ENCODE measurements at regions not wholly inside any gene's neighbourhood (a gene's known extent, or its start where the extent isn't known, plus 50 kb on each side); places are given as distances from the start of the nearest gene placed in this dataset.

DNA sequence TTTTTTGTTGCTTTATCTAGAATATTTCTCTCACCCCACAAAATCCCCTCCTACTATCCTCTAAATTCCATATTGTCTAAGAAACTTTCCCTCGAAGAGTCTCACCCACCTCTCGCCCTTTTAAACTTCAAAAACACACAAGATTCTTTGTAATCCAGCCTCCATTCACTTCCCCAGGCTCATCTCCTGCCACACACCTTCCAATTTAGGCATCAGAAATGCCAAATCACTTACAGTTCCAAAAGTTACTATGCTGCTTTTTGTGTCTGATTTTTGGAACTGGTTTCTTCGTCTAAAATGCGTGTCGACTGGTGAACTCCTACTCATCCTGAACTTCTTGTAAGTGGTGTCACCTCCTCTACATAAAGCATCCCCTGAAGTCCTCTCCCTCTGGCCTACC, 482.4 kb upstream of the CAMK1G start:
- H3K4me1 ChIP-seq (ENCODE audit: control insufficient read depth, insufficient read depth, low read length), result peaks cover 16% of the 10 kb centered on the region
- H3K27me3 ChIP-seq (ENCODE audit: control insufficient read depth, insufficient read depth, low read length), result no peaks in the 10 kb centered on the region
- H3K36me3 ChIP-seq (ENCODE audit: insufficient read depth, low read length), result no peaks in the 10 kb centered on the region
- no peaks in the 10 kb centered on the region for H3K9me3 ChIP-seq (replicated peaks; ENCODE audit: low read length)
- no peak overlapping the region for H3K4me3 ChIP-seq (ENCODE audit: low read length)
- H3K4me2 ChIP-seq (ENCODE audit: low read length), result no peak overlapping the region
- H3K9ac ChIP-seq (ENCODE audit: low read depth, low read length), result no peak overlapping the region

DNA sequence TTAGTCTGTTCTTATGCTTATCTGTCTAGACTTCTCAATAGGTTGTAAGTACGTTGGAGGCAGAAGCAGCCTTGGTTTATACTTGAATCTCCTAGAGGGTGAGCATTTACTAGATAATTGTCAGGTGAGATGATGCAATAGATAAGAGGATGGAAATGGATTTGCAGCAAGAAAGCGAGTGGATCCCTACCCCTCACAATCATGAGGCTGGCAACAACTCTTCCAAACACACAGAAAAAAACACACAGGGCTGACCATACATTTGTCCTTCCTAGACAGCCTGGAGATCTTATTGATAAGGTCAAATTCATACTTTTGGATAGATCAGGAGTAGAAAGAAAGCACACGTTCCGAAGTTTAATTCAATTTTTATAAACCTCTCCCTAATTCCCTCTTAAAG, 481.4 kb upstream of the CAMK1G start:
- Histone ChIP-seq H3K27me3 (ENCODE audit: control insufficient read depth, insufficient read depth, low read length) (no peaks in the 10 kb centered on the region), H3K9me3 (replicated peaks; ENCODE audit: low read length) (no peaks in the 10 kb centered on the region), H3K36me3 (ENCODE audit: insufficient read depth, low read length) (no peaks in the 10 kb centered on the region), H3K4me1 (ENCODE audit: control insufficient read depth, insufficient read depth, low read length) (peaks cover 11% of the 10 kb centered on the region), H3K4me3 (ENCODE audit: low read length) (no peak overlapping the region), H3K4me2 (ENCODE audit: low read length) (no peak overlapping the region), H3K9ac (ENCODE audit: low read depth, low read length) (no peak overlapping the region)

DNA sequence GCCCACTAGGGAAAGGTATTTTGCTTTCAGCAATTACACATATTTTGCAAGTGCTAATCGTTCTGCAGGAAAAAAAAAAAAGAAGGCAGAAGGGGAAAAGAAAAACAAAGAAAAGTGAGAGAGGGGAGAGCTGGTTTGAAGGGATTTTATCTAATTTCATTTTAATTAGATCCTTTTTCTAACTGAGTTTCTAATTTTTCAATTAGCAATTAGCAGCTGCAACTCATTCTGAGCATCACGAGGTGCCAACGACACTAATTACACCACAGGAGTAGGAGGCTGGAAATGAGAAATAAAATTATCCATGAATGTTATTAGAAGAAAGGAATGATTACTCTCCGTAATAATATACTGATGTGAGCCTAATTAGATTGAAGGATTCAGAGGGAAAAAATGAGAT, 481.0 kb upstream of the CAMK1G start:
- H3K4me2 ChIP-seq (ENCODE audit: low read length), result no peak overlapping the region
- H3K27me3 ChIP-seq (ENCODE audit: control insufficient read depth, insufficient read depth, low read length), result no peaks in the 10 kb centered on the region
- peaks cover 11% of the 10 kb centered on the region for H3K4me1 ChIP-seq (ENCODE audit: control insufficient read depth, insufficient read depth, low read length)
- no peak overlapping the region for H3K4me3 ChIP-seq (ENCODE audit: low read length)
- no peak overlapping the region for H3K9ac ChIP-seq (ENCODE audit: low read depth, low read length)
- H3K9me3 ChIP-seq (replicated peaks; ENCODE audit: low read length), result no peaks in the 10 kb centered on the region
- H3K36me3 ChIP-seq (ENCODE audit: insufficient read depth, low read length), result no peaks in the 10 kb centered on the region

DNA sequence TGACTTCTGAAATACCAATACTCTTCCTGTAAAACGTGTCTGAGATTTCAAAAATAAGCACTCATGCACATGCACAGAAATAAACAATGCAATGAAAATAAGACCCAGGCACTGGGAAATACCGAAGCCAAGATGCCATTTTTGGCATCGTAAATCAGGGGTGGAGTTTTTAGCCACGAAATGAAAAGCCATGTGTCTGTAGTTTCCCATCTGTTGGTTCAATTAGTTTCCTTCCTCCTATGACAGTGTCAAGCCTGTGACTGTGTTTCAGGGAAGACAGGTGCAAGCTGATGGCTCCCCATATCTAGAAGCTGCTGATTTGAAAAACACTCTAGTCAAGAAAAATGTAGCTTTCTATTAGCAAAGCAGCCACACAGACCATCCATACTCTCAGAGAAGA, 480.4 kb upstream of the CAMK1G start:
- Histone ChIP-seq H3K4me1 (ENCODE audit: control insufficient read depth, insufficient read depth, low read length) (peaks cover 11% of the 10 kb centered on the region), H3K27me3 (ENCODE audit: control insufficient read depth, insufficient read depth, low read length) (no peaks in the 10 kb centered on the region), H3K4me2 (ENCODE audit: low read length) (no peak overlapping the region), H3K4me3 (ENCODE audit: low read length) (no peak overlapping the region), H3K9ac (ENCODE audit: low read depth, low read length) (no peak overlapping the region), H3K9me3 (replicated peaks; ENCODE audit: low read length) (no peaks in the 10 kb centered on the region), H3K36me3 (ENCODE audit: insufficient read depth, low read length) (no peaks in the 10 kb centered on the region)

DNA sequence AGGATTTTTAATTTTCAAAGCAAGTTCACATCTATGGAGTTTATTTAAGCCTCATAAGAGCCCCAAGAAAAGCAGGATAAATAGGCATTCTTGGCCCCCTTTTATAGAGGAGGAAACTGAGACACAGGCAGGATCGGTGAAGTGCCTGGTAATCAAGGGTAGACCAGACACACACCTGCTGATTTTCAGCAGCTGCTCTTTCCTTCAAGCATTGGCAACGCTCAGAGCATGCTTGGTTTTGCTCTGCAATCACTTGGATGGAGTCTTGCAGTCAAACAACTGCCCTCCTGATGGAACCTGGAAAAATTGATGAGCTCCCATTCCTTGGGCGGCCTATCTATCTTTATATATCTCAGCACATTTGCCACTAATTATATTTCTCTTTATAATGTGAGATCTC, 478.9 kb upstream of the CAMK1G start:
- Histone ChIP-seq H3K36me3 (ENCODE audit: insufficient read depth, low read length) (no peaks in the 10 kb centered on the region), H3K27me3 (ENCODE audit: control insufficient read depth, insufficient read depth, low read length) (no peaks in the 10 kb centered on the region), H3K4me2 (ENCODE audit: low read length) (no peak overlapping the region), H3K9me3 (replicated peaks; ENCODE audit: low read length) (no peaks in the 10 kb centered on the region), H3K9ac (ENCODE audit: low read depth, low read length) (no peak overlapping the region), H3K4me3 (ENCODE audit: low read length) (no peak overlapping the region), H3K4me1 (ENCODE audit: control insufficient read depth, insufficient read depth, low read length) (peaks cover 11% of the 10 kb centered on the region)

DNA sequence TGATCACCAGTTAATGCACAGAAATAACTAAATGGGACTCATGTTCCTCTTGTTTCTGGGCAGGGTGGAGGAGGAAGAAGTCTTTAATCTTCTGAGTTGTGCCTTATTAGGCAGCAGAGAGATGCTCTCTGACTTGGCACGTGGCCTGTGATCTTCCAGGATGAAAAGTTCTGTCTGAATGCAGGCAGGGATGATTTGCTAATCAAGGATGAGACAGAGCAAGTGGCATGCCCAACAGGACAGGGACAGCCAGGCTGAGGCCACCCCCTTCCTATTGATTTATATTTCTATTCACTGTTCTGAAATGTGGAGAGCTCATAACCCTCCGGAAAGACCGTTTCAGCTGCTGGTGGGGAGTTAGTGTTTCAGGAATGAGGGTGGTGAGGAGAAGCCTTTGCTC, 477.8 kb upstream of the CAMK1G start:
- Histone ChIP-seq H3K36me3 (ENCODE audit: insufficient read depth, low read length) (no peaks in the 10 kb centered on the region), H3K4me2 (ENCODE audit: low read length) (no peak overlapping the region), H3K9me3 (replicated peaks; ENCODE audit: low read length) (no peaks in the 10 kb centered on the region), H3K4me1 (ENCODE audit: control insufficient read depth, insufficient read depth, low read length) (peaks cover 11% of the 10 kb centered on the region), H3K27me3 (ENCODE audit: control insufficient read depth, insufficient read depth, low read length) (no peaks in the 10 kb centered on the region), H3K4me3 (ENCODE audit: low read length) (no peak overlapping the region), H3K9ac (ENCODE audit: low read depth, low read length) (no peak overlapping the region)

DNA sequence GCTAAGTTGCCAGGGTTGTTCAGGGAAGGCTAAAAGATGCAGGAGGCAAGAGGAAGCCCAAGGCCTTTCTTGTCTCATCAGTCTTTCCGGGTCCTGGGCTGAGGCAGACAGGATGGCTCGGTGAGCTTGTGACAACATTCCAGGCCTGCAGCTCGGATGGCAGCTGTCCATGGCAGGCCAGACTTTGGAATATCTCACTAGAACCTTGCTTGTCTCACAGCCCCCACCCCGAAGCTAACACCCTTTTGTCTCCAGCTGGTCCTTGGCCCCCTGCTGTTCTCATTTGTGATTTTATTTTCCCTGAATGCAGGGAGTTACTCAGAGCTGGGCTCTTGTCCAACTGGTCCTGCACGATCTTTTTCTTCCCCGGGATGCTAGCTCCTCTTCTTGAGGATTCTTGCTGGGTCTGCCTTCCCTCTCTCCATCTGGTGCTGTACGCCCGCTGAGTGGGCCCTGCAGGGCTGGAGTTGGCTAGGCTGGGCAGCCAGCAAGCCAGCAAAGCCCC, 477.2 kb upstream of the CAMK1G start:
- no peak overlapping the region for H3K4me3 ChIP-seq (ENCODE audit: low read length)
- no peaks in the 10 kb centered on the region for H3K36me3 ChIP-seq (ENCODE audit: insufficient read depth, low read length)
- H3K9me3 ChIP-seq (replicated peaks; ENCODE audit: low read length), result no peaks in the 10 kb centered on the region
- peaks cover 11% of the 10 kb centered on the region for H3K4me1 ChIP-seq (ENCODE audit: control insufficient read depth, insufficient read depth, low read length)
- H3K9ac ChIP-seq (ENCODE audit: low read depth, low read length), result no peak overlapping the region
- H3K4me2 ChIP-seq (ENCODE audit: low read length), result no peak overlapping the region
- H3K27me3 ChIP-seq (ENCODE audit: control insufficient read depth, insufficient read depth, low read length), result no peaks in the 10 kb centered on the region

DNA sequence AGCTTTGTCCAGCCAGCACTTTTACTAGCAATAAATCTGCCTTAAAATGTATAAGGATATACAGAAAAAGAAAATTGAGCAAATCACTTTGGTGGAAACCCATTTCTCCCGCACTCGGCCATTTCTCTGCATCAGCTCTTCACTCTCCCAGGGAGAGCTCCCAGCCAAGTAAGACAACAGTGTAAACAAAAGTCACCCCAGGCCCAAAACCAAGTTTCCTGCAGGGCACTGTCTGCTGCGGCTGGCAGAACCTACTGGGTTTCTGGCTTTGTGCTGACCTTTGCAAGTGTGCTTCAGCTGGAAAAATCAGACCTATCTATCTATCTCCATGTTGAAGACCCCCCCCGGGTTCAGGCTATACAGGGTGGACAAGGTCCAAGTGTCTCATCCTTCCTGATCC, 476.7 kb upstream of the CAMK1G start:
- H3K9ac ChIP-seq (ENCODE audit: low read depth, low read length), result no peak overlapping the region
- H3K36me3 ChIP-seq (ENCODE audit: insufficient read depth, low read length), result no peaks in the 10 kb centered on the region
- no peaks in the 10 kb centered on the region for H3K27me3 ChIP-seq (ENCODE audit: control insufficient read depth, insufficient read depth, low read length)
- no peaks in the 10 kb centered on the region for H3K9me3 ChIP-seq (replicated peaks; ENCODE audit: low read length)
- no peak overlapping the region for H3K4me2 ChIP-seq (ENCODE audit: low read length)
- no peak overlapping the region for H3K4me3 ChIP-seq (ENCODE audit: low read length)
- peaks cover 11% of the 10 kb centered on the region for H3K4me1 ChIP-seq (ENCODE audit: control insufficient read depth, insufficient read depth, low read length)

DNA sequence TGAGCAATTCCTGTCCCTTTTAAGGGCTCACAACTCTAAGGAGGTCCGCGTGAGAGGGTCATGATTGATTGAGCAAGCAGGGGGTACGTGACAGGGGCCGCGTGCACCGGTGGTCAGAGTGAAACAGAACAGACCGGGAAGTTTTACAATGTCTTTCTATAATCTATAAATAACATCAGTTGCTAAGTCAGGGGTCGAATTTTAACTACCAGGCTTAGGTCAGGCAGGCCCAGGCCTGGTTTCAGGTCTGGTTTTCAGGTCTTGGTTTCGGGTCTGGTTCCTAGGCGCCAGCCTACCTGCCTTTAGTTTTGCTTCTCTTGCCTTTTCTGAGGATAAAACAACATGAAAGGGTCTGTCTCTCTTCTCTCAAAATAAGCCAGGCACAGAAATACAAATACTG, 476.0 kb upstream of the CAMK1G start:
- H3K27me3 ChIP-seq (ENCODE audit: control insufficient read depth, insufficient read depth, low read length), result peaks cover 2% of the 10 kb centered on the region

DNA sequence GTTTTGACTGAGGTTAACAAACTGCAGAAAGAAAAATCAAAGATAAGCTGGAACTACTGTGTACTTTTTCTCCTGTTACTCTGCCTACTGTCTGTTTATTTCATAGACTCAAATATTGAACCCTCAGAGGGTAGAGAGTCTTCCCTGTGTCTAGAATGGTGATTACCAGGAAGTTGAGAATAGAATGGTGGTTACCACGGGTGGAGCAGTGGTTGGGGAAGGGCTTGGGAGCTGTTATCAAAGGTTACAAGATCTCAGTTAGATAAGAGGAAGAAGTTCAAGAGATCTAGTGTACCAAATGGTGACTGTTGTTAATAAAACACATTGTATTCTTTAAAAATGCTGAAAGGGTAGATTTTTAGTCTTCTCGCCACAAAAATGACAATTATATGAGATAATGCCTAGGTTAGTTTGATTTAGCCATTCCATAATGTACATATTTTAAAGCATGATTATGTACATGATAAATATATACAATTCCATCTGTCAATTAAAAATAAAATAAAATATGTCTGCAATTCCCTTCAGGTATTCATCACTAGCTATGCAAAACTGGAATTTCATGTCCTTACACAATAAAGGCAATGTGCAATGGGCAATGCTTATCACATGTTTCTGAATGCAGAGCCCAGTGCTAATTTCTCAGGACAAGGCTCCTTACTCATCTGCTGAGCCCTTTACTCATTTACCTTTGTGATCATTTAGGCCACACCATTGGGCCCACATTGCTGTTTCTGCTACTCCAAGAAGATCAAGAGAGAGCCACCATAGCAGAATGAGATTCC, 474.3 kb upstream of the CAMK1G start:
- Histone ChIP-seq H3K4me3 (ENCODE audit: low read length) (no peak overlapping the region), H3K36me3 (ENCODE audit: insufficient read depth, low read length) (no peaks in the 10 kb centered on the region), H3K9ac (ENCODE audit: low read depth, low read length) (no peak overlapping the region), H3K4me1 (ENCODE audit: control insufficient read depth, insufficient read depth, low read length) (peaks cover 11% of the 10 kb centered on the region), H3K4me2 (ENCODE audit: low read length) (no peak overlapping the region), H3K9me3 (replicated peaks; ENCODE audit: low read length) (no peaks in the 10 kb centered on the region), H3K27me3 (ENCODE audit: control insufficient read depth, insufficient read depth, low read length) (peaks cover 2% of the 10 kb centered on the region)

More for the DNA sequence above, 476.0 kb upstream of the CAMK1G start:
- Histone ChIP-seq H3K4me2 (ENCODE audit: low read length) (no peak overlapping the region), H3K36me3 (ENCODE audit: insufficient read depth, low read length) (no peaks in the 10 kb centered on the region), H3K4me1 (ENCODE audit: control insufficient read depth, insufficient read depth, low read length) (peaks cover 11% of the 10 kb centered on the region), H3K9me3 (replicated peaks; ENCODE audit: low read length) (no peaks in the 10 kb centered on the region), H3K4me3 (ENCODE audit: low read length) (no peak overlapping the region), H3K9ac (ENCODE audit: low read depth, low read length) (no peak overlapping the region)

DNA sequence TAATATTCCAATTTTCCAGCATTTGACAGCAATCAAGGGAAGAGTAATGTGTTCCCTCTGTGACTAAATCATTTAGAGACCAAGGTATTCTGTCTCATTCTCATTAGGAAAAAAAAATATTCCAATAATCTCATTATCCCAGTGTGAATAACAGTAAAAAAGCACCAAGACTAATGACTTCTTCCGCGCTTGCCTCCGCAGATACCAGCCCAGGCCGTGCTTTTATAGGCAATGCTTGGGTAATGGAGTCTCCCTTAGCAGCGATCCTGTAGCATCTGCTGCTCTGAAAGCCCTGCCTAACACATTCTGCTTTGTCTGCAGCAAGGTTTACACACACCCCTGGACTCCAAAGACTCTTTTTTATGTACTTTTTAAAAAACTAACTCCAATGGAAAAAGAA, 470.0 kb upstream of the CAMK1G start:
- Histone ChIP-seq H3K27me3 (ENCODE audit: control insufficient read depth, insufficient read depth, low read length) (peaks cover 2% of the 10 kb centered on the region), H3K4me2 (ENCODE audit: low read length) (no peak overlapping the region), H3K36me3 (ENCODE audit: insufficient read depth, low read length) (no peaks in the 10 kb centered on the region), H3K4me1 (ENCODE audit: control insufficient read depth, insufficient read depth, low read length) (no peaks in the 10 kb centered on the region), H3K4me3 (ENCODE audit: low read length) (no peak overlapping the region), H3K9me3 (replicated peaks; ENCODE audit: low read length) (no peaks in the 10 kb centered on the region), H3K9ac (ENCODE audit: low read depth, low read length) (no peak overlapping the region)

DNA sequence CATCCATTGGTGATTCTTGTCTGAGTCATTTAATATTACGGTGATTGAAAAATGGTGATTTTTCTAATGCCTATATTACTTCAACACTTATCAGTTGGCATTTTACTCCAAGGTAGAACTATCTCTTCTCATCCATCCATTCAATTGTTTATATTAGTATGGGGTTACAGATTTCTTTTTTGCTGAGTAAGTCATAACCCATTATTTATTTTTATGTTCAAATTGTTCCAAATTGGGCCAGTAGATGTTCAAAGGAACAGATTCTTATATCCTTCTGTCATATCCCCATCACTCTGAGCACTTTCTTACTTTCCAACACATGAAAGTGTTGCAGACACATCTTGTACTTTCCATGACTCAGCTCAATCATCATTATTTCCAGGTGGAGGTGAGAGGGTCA, 466.8 kb upstream of the CAMK1G start:
- Histone ChIP-seq H3K27me3 (ENCODE audit: control insufficient read depth, insufficient read depth, low read length) (peaks cover 2% of the 10 kb centered on the region), H3K9me3 (replicated peaks; ENCODE audit: low read length) (no peaks in the 10 kb centered on the region), H3K4me1 (ENCODE audit: control insufficient read depth, insufficient read depth, low read length) (no peaks in the 10 kb centered on the region), H3K4me2 (ENCODE audit: low read length) (no peak overlapping the region), H3K4me3 (ENCODE audit: low read length) (no peak overlapping the region), H3K9ac (ENCODE audit: low read depth, low read length) (no peak overlapping the region), H3K36me3 (ENCODE audit: insufficient read depth, low read length) (no peaks in the 10 kb centered on the region)
